ENCODE measurements at regions not wholly inside any gene's neighbourhood (a gene's known extent, or its start where the extent isn't known, plus 50 kb on each side); places are given as distances from the start of the nearest gene placed in this dataset.
"Not testable (repeated sequence)": the region's sequence is repeated elsewhere in the genome, so short reads cannot be mapped to it uniquely, and the experiment has no call there.

GRCh38 chr3:22861426-22861825, 341.7 kb upstream of the UBE2E2 start:
- in situ Hi-C loops (cut with HindIII; ENCODE audit: low pct_unique_long_range_greater_than_20kb, low sequenced_read_pairs) = no loop called here
- no peak for DNase-seq (ENCODE audit: low read depth, low spot score)

DNA sequence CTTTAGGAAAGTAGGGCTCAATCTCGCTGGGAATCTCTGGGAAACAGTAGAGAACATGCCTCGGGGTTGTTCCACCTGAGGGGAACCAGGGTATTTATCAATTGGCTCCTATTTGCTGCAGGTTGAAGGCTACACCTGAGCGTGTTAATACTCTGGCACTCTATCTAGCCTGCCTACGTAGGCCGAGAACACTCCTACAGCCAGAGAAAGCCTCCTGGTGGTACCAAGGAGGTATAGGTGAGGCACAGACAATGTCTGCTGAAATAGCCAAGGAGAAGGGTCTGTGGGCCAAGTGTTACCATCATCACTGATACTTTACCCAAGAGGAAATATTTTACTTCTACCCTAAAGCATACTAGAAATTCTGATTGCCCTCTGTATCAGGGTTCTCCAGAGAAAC, 341.0 kb upstream of the UBE2E2 start:
- DNase-seq (ENCODE audit: low read depth, low spot score) = no peak
- in situ Hi-C loops (cut with HindIII; ENCODE audit: low pct_unique_long_range_greater_than_20kb, low sequenced_read_pairs) = no loop called here

DNA sequence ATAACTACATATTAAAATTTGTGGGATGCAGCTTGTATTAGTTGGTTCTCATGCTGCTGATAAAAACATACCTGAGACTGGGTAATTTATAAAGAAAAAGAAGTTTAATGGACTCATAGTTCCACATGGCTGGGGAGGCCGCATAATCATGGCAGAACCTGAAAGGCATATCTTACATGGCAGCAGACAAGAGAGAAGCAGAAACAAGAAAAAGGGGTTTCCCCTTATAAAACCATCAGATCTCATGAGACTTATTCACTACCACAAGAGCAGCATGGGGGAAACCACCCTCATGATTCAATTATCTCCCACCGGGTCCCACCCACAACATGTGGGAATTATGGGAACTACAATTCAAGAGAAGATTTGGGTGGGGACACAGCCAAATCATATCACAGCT, 320.3 kb upstream of the UBE2E2 start:
- DNase-seq (ENCODE audit: low read depth, low spot score); in situ Hi-C loops (cut with HindIII; ENCODE audit: low pct_unique_long_range_greater_than_20kb, low sequenced_read_pairs): not testable (repeated sequence)

GRCh38 chr3:22885039-22885438, 318.1 kb upstream of the UBE2E2 start:
- no peak for DNase-seq (ENCODE audit: low read depth, low spot score)
- in situ Hi-C loops (cut with HindIII; ENCODE audit: low pct_unique_long_range_greater_than_20kb, low sequenced_read_pairs) = no loop called here

- no peak for DNase-seq (ENCODE audit: low read depth, low spot score)
- in situ Hi-C loops (cut with HindIII; ENCODE audit: low pct_unique_long_range_greater_than_20kb, low sequenced_read_pairs) = no loop called here
These were observed 317.4 kb upstream of the UBE2E2 start for GRCh38 chr3:22885574-22886341.

DNA sequence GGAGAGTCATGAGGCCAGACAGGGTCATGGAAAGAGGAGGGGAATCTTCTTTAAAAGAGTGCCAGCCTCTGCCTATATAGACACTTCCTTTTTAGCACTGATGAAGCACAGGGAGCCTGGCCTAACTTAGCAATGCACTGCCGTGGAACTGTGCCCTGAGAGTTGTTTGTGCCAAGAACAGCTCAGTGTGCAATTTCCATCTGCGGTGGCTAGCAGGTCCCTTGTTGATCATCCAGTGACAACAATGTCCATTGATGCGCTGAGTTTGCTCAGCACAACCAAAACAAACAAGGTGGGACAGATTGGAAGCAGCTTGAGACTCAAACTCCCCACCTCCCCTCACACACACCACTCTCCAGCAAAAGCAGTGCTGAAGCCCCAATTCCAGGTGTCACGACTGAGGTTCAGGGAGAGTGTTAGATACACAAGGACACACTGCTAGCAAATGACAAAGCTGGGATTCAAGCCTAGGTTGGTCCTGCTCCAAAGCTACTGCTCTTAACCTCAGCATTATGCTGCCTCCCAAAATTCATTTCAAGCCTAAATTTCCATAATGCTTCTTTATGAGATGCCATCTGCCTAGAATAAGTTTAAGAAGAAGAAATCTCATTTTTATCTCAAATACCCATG, 316.6 kb upstream of the UBE2E2 start:
- no peak for DNase-seq (ENCODE audit: low read depth, low spot score)
- in situ Hi-C loops (cut with HindIII; ENCODE audit: low pct_unique_long_range_greater_than_20kb, low sequenced_read_pairs) = no loop called here

GRCh38 chr3:22887664-22888291, 315.3 kb upstream of the UBE2E2 start:
- DNase-seq (ENCODE audit: low read depth, low spot score) = peak; percentile 65
- in situ Hi-C loops (cut with HindIII; ENCODE audit: low pct_unique_long_range_greater_than_20kb, low sequenced_read_pairs) = no loop called here

- DNase-seq (ENCODE audit: low read depth, low spot score) = no peak
- in situ Hi-C loops (cut with HindIII; ENCODE audit: low pct_unique_long_range_greater_than_20kb, low sequenced_read_pairs) = no loop called here
These were observed 310.0 kb upstream of the UBE2E2 start for GRCh38 chr3:22893101-22893500.

GRCh38 chr3:22893644-22894325, 309.3 kb upstream of the UBE2E2 start:
- no peak for DNase-seq (ENCODE audit: low read depth, low spot score)
- in situ Hi-C loops (cut with HindIII; ENCODE audit: low pct_unique_long_range_greater_than_20kb, low sequenced_read_pairs) = no loop called here

DNA sequence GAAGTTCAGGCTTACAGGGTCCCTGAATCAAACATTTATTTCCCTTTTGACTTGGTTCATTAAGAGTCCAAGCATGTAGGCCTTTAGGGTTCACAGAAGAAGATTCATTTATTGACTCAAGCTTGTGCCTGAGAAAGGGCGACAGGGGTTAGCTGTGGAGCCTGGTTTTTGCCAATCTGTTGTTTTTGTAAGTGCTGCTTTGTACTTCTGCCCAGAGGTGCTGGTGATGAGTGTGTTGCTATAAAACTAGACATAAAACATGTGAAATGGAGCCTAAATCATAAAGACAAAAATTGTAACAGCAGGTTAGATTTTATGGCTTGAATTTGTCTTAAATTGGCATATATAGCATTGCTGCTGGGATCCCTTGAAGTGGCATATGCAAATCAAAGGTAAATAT, 308.3 kb upstream of the UBE2E2 start:
- in situ Hi-C loops (cut with HindIII; ENCODE audit: low pct_unique_long_range_greater_than_20kb, low sequenced_read_pairs) = no loop called here
- no peak for DNase-seq (ENCODE audit: low read depth, low spot score)

- in situ Hi-C loops (cut with HindIII; ENCODE audit: low pct_unique_long_range_greater_than_20kb, low sequenced_read_pairs) = no loop called here
- DNase-seq (ENCODE audit: low read depth, low spot score) = no peak
These were observed 307.5 kb upstream of the UBE2E2 start for GRCh38 chr3:22895671-22896070.

DNA sequence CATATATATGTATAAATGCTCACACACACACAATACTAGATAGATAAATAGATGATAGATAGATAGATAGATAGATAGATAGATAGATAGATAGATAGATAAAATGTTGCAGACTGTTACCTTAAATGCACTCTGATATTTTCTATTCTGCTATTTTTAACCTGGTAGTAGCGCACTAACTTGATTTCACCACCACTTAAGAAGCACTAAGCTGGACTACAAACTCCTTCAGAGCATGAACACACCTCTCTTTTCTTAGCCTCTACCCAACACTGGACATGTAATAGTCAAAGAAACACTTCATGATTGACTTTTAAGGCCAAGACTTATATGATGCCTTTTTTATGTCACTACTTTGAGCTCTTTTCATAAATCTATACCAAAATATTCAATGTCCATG, 304.6 kb upstream of the UBE2E2 start:
- in situ Hi-C loops (cut with HindIII; ENCODE audit: low pct_unique_long_range_greater_than_20kb, low sequenced_read_pairs) = no loop called here
- DNase-seq (ENCODE audit: low read depth, low spot score) = no peak

GRCh38 chr3:22899441-22899840, 303.7 kb upstream of the UBE2E2 start:
- in situ Hi-C loops (cut with HindIII; ENCODE audit: low pct_unique_long_range_greater_than_20kb, low sequenced_read_pairs) = no loop called here
- DNase-seq (ENCODE audit: low read depth, low spot score) = no peak

- in situ Hi-C loops (cut with HindIII; ENCODE audit: low pct_unique_long_range_greater_than_20kb, low sequenced_read_pairs) = no loop called here
These were observed 302.8 kb upstream of the UBE2E2 start for GRCh38 chr3:22900296-22900695.

GRCh38 chr3:22901684-22902083, 301.4 kb upstream of the UBE2E2 start:
- in situ Hi-C loops (cut with HindIII; ENCODE audit: low pct_unique_long_range_greater_than_20kb, low sequenced_read_pairs) = no loop called here
- no peak for DNase-seq (ENCODE audit: low read depth, low spot score)

More at GRCh38 chr3:22900296-22900695, 302.8 kb upstream of the UBE2E2 start:
- DNase-seq (ENCODE audit: low read depth, low spot score) = no peak

DNA sequence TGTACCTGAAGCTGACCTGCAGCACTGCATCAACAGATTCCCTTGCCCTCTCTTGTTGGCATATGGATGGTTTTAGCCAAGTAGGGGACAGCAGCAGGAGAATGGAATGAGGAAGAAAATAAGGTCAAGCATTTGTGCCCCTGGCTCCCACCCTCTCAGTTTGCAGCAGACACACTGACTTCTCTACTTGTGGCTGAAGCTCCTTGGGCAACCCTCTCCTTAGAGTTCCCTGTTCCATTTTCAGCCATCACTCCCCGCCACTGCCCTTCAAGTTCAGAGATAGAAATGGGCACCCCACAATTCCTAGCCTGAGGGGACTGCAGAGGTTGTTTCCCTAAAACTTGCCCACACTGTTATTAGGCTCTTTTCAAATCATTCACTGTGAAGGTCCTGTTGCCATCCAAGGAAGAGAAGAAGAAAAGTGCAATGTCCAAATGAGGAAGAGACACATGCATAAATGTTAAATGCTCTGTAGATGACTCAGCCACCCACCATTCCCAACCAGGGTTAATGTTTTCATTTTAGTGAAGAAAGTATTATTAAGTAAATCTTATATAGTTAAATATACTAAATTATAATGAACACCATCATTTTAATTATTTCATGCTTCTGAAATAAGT, 295.9 kb upstream of the UBE2E2 start:
- in situ Hi-C loops (cut with HindIII; ENCODE audit: low pct_unique_long_range_greater_than_20kb, low sequenced_read_pairs) = no loop called here
- DNase-seq (ENCODE audit: low read depth, low spot score) = no peak

GRCh38 chr3:22907796-22908195, 295.3 kb upstream of the UBE2E2 start:
- no peak for DNase-seq (ENCODE audit: low read depth, low spot score)
- in situ Hi-C loops (cut with HindIII; ENCODE audit: low pct_unique_long_range_greater_than_20kb, low sequenced_read_pairs) = no loop called here

- no peak for DNase-seq (ENCODE audit: low read depth, low spot score)
- in situ Hi-C loops (cut with HindIII; ENCODE audit: low pct_unique_long_range_greater_than_20kb, low sequenced_read_pairs) = no loop called here
These were observed 294.1 kb upstream of the UBE2E2 start for GRCh38 chr3:22908989-22909507.

All from SK-MEL-5 (cell line).